ENCODE measurements at regions not wholly inside any gene's neighbourhood (a gene's known extent, or its start where the extent isn't known, plus 50 kb on each side); places are given as distances from the start of the nearest gene placed in this dataset.

GRCh38 chr10:33385686-33386085, 51.2 kb upstream of the NRP1 start:
- FAIRE-seq (no peak), DNase-seq (ENCODE audit: low read depth in 1 of 2, low spot score in 2 of 2) (no peak)
- no peak overlapping the region for H3K27ac ChIP-seq (ENCODE audit: low read depth, low read length)
- TF ChIP-seq CHD1 (IDR thresholded peaks at IDR 0.05; ENCODE audit: low read depth, low read length) (no peak), TCF12 (IDR thresholded peaks at IDR 0.05; ENCODE audit: low read depth, low read length) (no peak), SP2 (IDR thresholded peaks at IDR 0.05; ENCODE audit: low read length) (no peak), BRCA1 (IDR thresholded peaks at IDR 0.05; ENCODE audit: low read depth, low read length) (no peak), RXRA (IDR thresholded peaks at IDR 0.05; ENCODE audit: insufficient read depth, low read depth, low read length) (no peak), SAP30 (IDR thresholded peaks at IDR 0.05; ENCODE audit: insufficient read depth, insufficient replicate concordance, low read length) (no peak), GTF2F1 (IDR thresholded peaks at IDR 0.05; ENCODE audit: borderline replicate concordance, low read depth, low read length) (no peak)

More at GRCh38 chr10:33385686-33386085, 51.2 kb upstream of the NRP1 start:
- Histone ChIP-seq H3K14ac (ENCODE audit: insufficient read length) (no peak overlapping the region), H2AFZ (ENCODE audit: low read length) (peak overlapping the region; percentile 68; the same call in 1 of the 2 replicates), H3K23ac (ENCODE audit: insufficient read length) (no peak overlapping the region), H3K56ac (replicated peaks; ENCODE audit: insufficient read length, low read depth, low read length) (no peak overlapping the region), H3K79me1 (ENCODE audit: low read depth, low read length) (no peaks in the 10 kb centered on the region), H2BK120ac (replicated peaks; ENCODE audit: low read depth, low read length) (no peak overlapping the region), H2BK5ac (ENCODE audit: low read depth, low read length) (no peak overlapping the region), H3K4me3 (ENCODE audit: extremely low read depth in 1 of 4, insufficient read depth in 2 of 4, low read depth in 3 of 4, low read length in 4 of 4) (no peak overlapping the region), H3K9ac (replicated peaks in 1 of 4; ENCODE audit: extremely low read depth in 1 of 4, low read depth in 3 of 4, low read length in 3 of 4) (no peak overlapping the region), H2BK20ac (ENCODE audit: low read length) (no peak overlapping the region), H3K79me2 (ENCODE audit: control insufficient read depth in 1 of 2, insufficient read depth in 2 of 2, low read length in 2 of 2) (no peaks in the 10 kb centered on the region), H3K36me3 (ENCODE audit: control insufficient read depth in 2 of 4, insufficient read depth in 4 of 4, low read length in 3 of 4) (no peaks in the 10 kb centered on the region), H2BK15ac (ENCODE audit: low read length) (no peak overlapping the region), H4K91ac (replicated peaks; ENCODE audit: insufficient read length, low read length) (no peak overlapping the region), H2BK12ac (ENCODE audit: low read depth, low read length) (no peak overlapping the region), H3K18ac (ENCODE audit: extremely low read depth, low read length) (no peak overlapping the region), H3K9me3 (ENCODE audit: insufficient read depth in 2 of 2, low read depth in 1 of 2, low read length in 1 of 2) (no peaks in the 10 kb centered on the region), H3K4me2 (ENCODE audit: insufficient read depth in 1 of 2, low read depth in 2 of 2, low read length in 2 of 2) (no peak overlapping the region), H4K8ac (ENCODE audit: extremely low read depth, insufficient read depth, low read length) (no peak overlapping the region), H3K23me2 (ENCODE audit: low read depth, low read length) (no peaks in the 10 kb centered on the region), H4K5ac (ENCODE audit: insufficient read length, low read depth, low read length) (no peak overlapping the region), H2AK5ac (ENCODE audit: low read depth, low read length) (no peak overlapping the region), H3K4me1 (replicated peaks in 1 of 4; ENCODE audit: control insufficient read depth in 3 of 4, insufficient read depth in 4 of 4, low read length in 3 of 4) (peaks cover 0 to 10% (median 1%) of the 10 kb centered on the region in 4 experiments; a peak in 2 of 7 replicates), H4K20me1 (replicated peaks in 1 of 2; ENCODE audit: control insufficient read depth in 1 of 2, insufficient read depth in 2 of 2, low read length in 2 of 2) (no peaks in the 10 kb centered on the region), H3K27me3 (replicated peaks in 1 of 4; ENCODE audit: control insufficient read depth in 3 of 4, extremely low read depth in 1 of 4, insufficient read depth in 3 of 4, low read length in 3 of 4) (no peaks in the 10 kb centered on the region), H3K4ac (replicated peaks; ENCODE audit: insufficient read length, low read depth, low read length) (no peak overlapping the region)
- ChIA-PET CTCF (ENCODE audit: partially characterized antibody) (no interaction called here), POLR2A (ENCODE audit: partially characterized antibody) (no interaction called here)
- 93% methylated on average over 2 of the region's 2 CpGs; no CpG with 5 or more reads in 1 of the 2 experiments for whole genome bisulfite sequencing, 2 experiments (ENCODE audit: extremely low coverage in 1 of 2, insufficient coverage in 1 of 2, insufficient read length in 1 of 2, insufficient replicate concordance in 2 of 2, low coverage in 1 of 2, low lambda C conversion rate in 2 of 2, missing lambda C conversion rate in 1 of 2)

Data from H1 (cell line).